Mesenchymal stem cell (in vitro differentiated cells and primary cell): ENCODE measurements at regions not wholly inside any gene's neighbourhood (a gene's known extent, or its start where the extent isn't known, plus 50 kb on each side); places are given as distances from the start of the nearest gene placed in this dataset.
"Not testable (repeated sequence)": the region's sequence is repeated elsewhere in the genome, so short reads cannot be mapped to it uniquely, and the experiment has no call there.

Experiments
- DNase-seq: peaks from one replicate; pipeline ENCODE4 v3.0.0-alpha.2; 2013
- H2AFZ ChIP-seq: one replicate; pipeline ENCODE4 v1.6.1; 2013; ENCODE audit warnings: low read depth, mild to moderate bottlenecking, control low read depth, inconsistent platforms, low read length, moderate library complexity
- H2AK5ac ChIP-seq: 2 replicates; pipeline ENCODE4 v1.6.1; 2013; ENCODE audit warnings: low read length, moderate library complexity, mild to moderate bottlenecking, inconsistent platforms; ENCODE audit not compliant: severe bottlenecking
- H2BK120ac ChIP-seq: one replicate; pipeline ENCODE4 v1.6.1; 2013; ENCODE audit warnings: low read depth, mild to moderate bottlenecking, inconsistent platforms, low read length, moderate library complexity
- H2BK12ac ChIP-seq, 2 experiments: one replicate each; pipeline ENCODE4 v1.6.1; 2013; ENCODE audit warnings: inconsistent platforms in 2 of 2, low read length in 2 of 2, mild to moderate bottlenecking in 2 of 2, moderate library complexity in 2 of 2, control low read depth in 1 of 2
- H2BK15ac ChIP-seq: one replicate; pipeline ENCODE4 v1.6.1; 2013; ENCODE audit warnings: mild to moderate bottlenecking, low read depth, inconsistent platforms; ENCODE audit not compliant: poor library complexity, severe bottlenecking
- H2BK5ac ChIP-seq: 2 replicates; pipeline ENCODE4 v1.6.1; 2013; ENCODE audit warnings: low read depth, mild to moderate bottlenecking, low read length, control low read depth, inconsistent platforms; ENCODE audit not compliant: poor library complexity, severe bottlenecking
- H3K14ac ChIP-seq, 2 experiments: one replicate each; pipeline ENCODE4 v1.6.1; 2013; ENCODE audit warnings: inconsistent platforms in 2 of 2, low read length in 2 of 2, control low read depth in 1 of 2, mild to moderate bottlenecking in 1 of 2, moderate library complexity in 1 of 2
- H3K18ac ChIP-seq, 2 experiments: one replicate each; pipeline ENCODE4 v1.6.1; 2013; ENCODE audit warnings: inconsistent platforms in 2 of 2, low read length in 2 of 2, control low read depth in 1 of 2, low read depth in 1 of 2, mild to moderate bottlenecking in 1 of 2
- H3K23ac ChIP-seq, 2 experiments: one replicate each; pipeline ENCODE4 v1.6.1; 2013; ENCODE audit warnings: inconsistent platforms in 2 of 2, low read length in 2 of 2, mild to moderate bottlenecking in 2 of 2, moderate library complexity in 2 of 2, control low read depth in 1 of 2
- H3K27ac ChIP-seq: 2 replicates; pipeline ENCODE4 v1.5.1; 2013; ENCODE audit warnings: mild to moderate bottlenecking, moderate library complexity, low read length, control low read depth, inconsistent platforms; ENCODE audit not compliant: poor library complexity, severe bottlenecking
- H3K27me3 ChIP-seq, 2 experiments: 2 replicates each; pipeline versions ENCODE4 v1.6.1 to v1.7.0; 2013; ENCODE audit warnings: low read length in 2 of 2, mild to moderate bottlenecking in 2 of 2, moderate library complexity in 2 of 2, control low read depth in 1 of 2, inconsistent platforms in 1 of 2; ENCODE audit not compliant: control insufficient read depth in 1 of 2, insufficient read depth in 1 of 2
- H3K36me3 ChIP-seq, 2 experiments: 2 replicates each; pipeline versions ENCODE4 v1.6.1 to v1.7.0; 2013; ENCODE audit warnings: low read length in 2 of 2, control low read depth in 1 of 2, inconsistent platforms in 1 of 2, low read depth in 1 of 2, mild to moderate bottlenecking in 1 of 2; ENCODE audit not compliant: insufficient read depth in 2 of 2, control insufficient read depth in 1 of 2
- H3K4ac ChIP-seq, 2 experiments: one replicate each; pipeline ENCODE4 v1.6.1; 2013; ENCODE audit warnings: inconsistent platforms in 2 of 2, low read length in 2 of 2, mild to moderate bottlenecking in 2 of 2, moderate library complexity in 2 of 2, control low read depth in 1 of 2, low read depth in 1 of 2
- H3K4me1 ChIP-seq: 2 replicates; pipeline ENCODE4 v1.6.1; 2013; ENCODE audit warnings: low read depth, low read length, control low read depth; ENCODE audit not compliant: control insufficient read depth, insufficient read depth
- H3K4me2 ChIP-seq: 2 replicates; pipeline ENCODE4 v1.6.1; 2013; ENCODE audit warnings: low read length, mild to moderate bottlenecking, inconsistent platforms; ENCODE audit not compliant: poor library complexity, severe bottlenecking
- H3K4me3 ChIP-seq, 2 experiments: 2 replicates each; pipeline versions ENCODE4 v1.5.1 to v1.7.0; 2013; ENCODE audit warnings: low read length in 2 of 2, mild to moderate bottlenecking in 2 of 2, control low read depth in 1 of 2, low read depth in 1 of 2; ENCODE audit not compliant: insufficient read depth in 1 of 2
- H3K79me1 ChIP-seq: replicated peaks from 2 replicates; pipeline ENCODE4 v1.6.1; 2013; ENCODE audit warnings: mild to moderate bottlenecking, control low read depth, low read length, inconsistent platforms; ENCODE audit not compliant: poor library complexity, severe bottlenecking
- H3K9ac ChIP-seq: 2 replicates; pipeline ENCODE4 v1.7.0; 2013; ENCODE audit warnings: mild to moderate bottlenecking, low read length, moderate library complexity
- H3K9me3 ChIP-seq: 2 replicates; pipeline ENCODE4 v1.7.0; 2013; ENCODE audit warnings: mild to moderate bottlenecking, low read length; ENCODE audit not compliant: control insufficient read depth
- H4K8ac ChIP-seq: one replicate; pipeline ENCODE4 v1.6.1; 2013; ENCODE audit warnings: inconsistent platforms, mild to moderate bottlenecking, low read length, moderate library complexity
- H4K91ac ChIP-seq: one replicate; pipeline ENCODE4 v1.6.1; 2013; ENCODE audit warnings: mild to moderate bottlenecking, low read length, inconsistent platforms
- WGBS: methylation state at CpG from one replicate; pipeline ENCODE4 v1.1.7; 2013; ENCODE audit warnings: mixed read lengths; 5-methylcytosine and 5-hydroxymethylcytosine counted together

GRCh38 chr7:6979456-6979855 lies 153.4 kb upstream of the CCZ1B start:
- not testable (repeated sequence) for H3K4me1 ChIP-seq, H2AK5ac ChIP-seq, H3K23ac ChIP-seq, DNase-seq, H3K27me3 ChIP-seq, H3K4me2 ChIP-seq, H3K9ac ChIP-seq, H2AFZ ChIP-seq, H2BK5ac ChIP-seq, H3K4ac ChIP-seq, H3K27ac ChIP-seq, H3K4me3 ChIP-seq, H3K14ac ChIP-seq, H2BK15ac ChIP-seq, H3K36me3 ChIP-seq, H4K8ac ChIP-seq, H3K18ac ChIP-seq, H3K9me3 ChIP-seq, H3K79me1 ChIP-seq, H2BK12ac ChIP-seq, H2BK120ac ChIP-seq, H4K91ac ChIP-seq
- 86% methylated on average over 8 of the region's 10 CpGs for WGBS

- not testable (repeated sequence) for H3K4me1 ChIP-seq, H3K9me3 ChIP-seq, H3K23ac ChIP-seq, DNase-seq, H2BK120ac ChIP-seq, H2AFZ ChIP-seq, H3K27ac ChIP-seq, H3K4ac ChIP-seq, H4K8ac ChIP-seq, H3K4me2 ChIP-seq, H3K18ac ChIP-seq, H3K9ac ChIP-seq, H3K36me3 ChIP-seq, H4K91ac ChIP-seq, H2BK5ac ChIP-seq, H3K14ac ChIP-seq, H2BK12ac ChIP-seq, H3K79me1 ChIP-seq, H3K27me3 ChIP-seq, H2AK5ac ChIP-seq, H3K4me3 ChIP-seq, H2BK15ac ChIP-seq
- 83% methylated on average over 2 of the region's 2 CpGs for WGBS
Measured at GRCh38 chr7:6982375-6982774, 156.3 kb upstream of the CCZ1B start.

GRCh38 chr7:6986892-6987291 lies 160.8 kb upstream of the CCZ1B start:
- H3K4ac ChIP-seq, H3K23ac ChIP-seq, H3K4me2 ChIP-seq, H3K14ac ChIP-seq, H4K91ac ChIP-seq, H3K4me1 ChIP-seq, H2AFZ ChIP-seq, H3K27ac ChIP-seq, H2BK120ac ChIP-seq, DNase-seq, H3K9ac ChIP-seq, H2BK12ac ChIP-seq, H3K79me1 ChIP-seq, H3K36me3 ChIP-seq, H3K9me3 ChIP-seq, H3K4me3 ChIP-seq, H2AK5ac ChIP-seq, H3K18ac ChIP-seq, H4K8ac ChIP-seq, H3K27me3 ChIP-seq, H2BK15ac ChIP-seq, H2BK5ac ChIP-seq: not testable (repeated sequence)
- WGBS, result 80% methylated on average over 3 of the region's 4 CpGs

- not testable (repeated sequence) for H4K8ac ChIP-seq, H3K79me1 ChIP-seq, H2BK15ac ChIP-seq, H2BK12ac ChIP-seq, H4K91ac ChIP-seq, H2AFZ ChIP-seq, H3K4me2 ChIP-seq, H3K27ac ChIP-seq, DNase-seq, H2BK120ac ChIP-seq, H3K23ac ChIP-seq, H3K9ac ChIP-seq, H3K9me3 ChIP-seq, H3K4me3 ChIP-seq, H3K4me1 ChIP-seq, H3K36me3 ChIP-seq, H2BK5ac ChIP-seq, H3K14ac ChIP-seq, H3K27me3 ChIP-seq, H2AK5ac ChIP-seq, H3K4ac ChIP-seq, H3K18ac ChIP-seq
- WGBS, result 35% methylated on average over 5 of the region's 6 CpGs
Measured at GRCh38 chr7:6988608-6989007, 162.5 kb upstream of the CCZ1B start.
